CD4-positive, alpha-beta T cell (primary cell): ENCODE measurements at regions not wholly inside any gene's neighbourhood (a gene's known extent, or its start where the extent isn't known, plus 50 kb on each side); places are given as distances from the start of the nearest gene placed in this dataset.

ENCODE experiments used
- ATAC-seq: fragments of 200-7000 bp; cut with Tn5 transposase; one replicate; pipeline ENCODE4 v1.10.0; 2022; ENCODE audit warnings: mild to moderate bottlenecking; ENCODE audit not compliant: poor library complexity
- CTCF ChIA-PET: fragments of 350-600 bp; sonication (Branson Sonifier 250); formaldehyde crosslinking; loops from one replicate; lab custom pipeline; 2021; ENCODE audit warnings: antibody characterized with exemption, inconsistent platforms; lab: Charles Lee
- POLR2A ChIA-PET: fragments of 350-600 bp; sonication (Branson Sonifier 250); formaldehyde crosslinking; loops from one replicate; lab custom pipeline; 2021; ENCODE audit warnings: antibody characterized with exemption, inconsistent platforms; lab: Charles Lee
- DNase-seq, 14 experiments: peaks; one replicate each; pipeline ENCODE4 v3.0.0-alpha.2; 2013 to 2020; ENCODE audit warnings: mixed read lengths in 2 of 14
- H3K27ac ChIP-seq, 2 donors: one replicate each; pipeline versions ENCODE4 v1.5.1 to v1.7.0; 2013; ENCODE audit warnings: low read length in 2 of 2, low read depth in 1 of 2, mild to moderate bottlenecking in 1 of 2
- H3K27me3 ChIP-seq, 2 experiments: 1 replicate in 1 of 2; 2 replicates in 1 of 2; pipeline versions ENCODE4 v1.6.1 to v1.7.0; 2013; ENCODE audit warnings: low read length in 2 of 2, control low read depth in 1 of 2, mild to moderate bottlenecking in 1 of 2, moderate library complexity in 1 of 2; ENCODE audit not compliant: insufficient read depth in 2 of 2, control insufficient read depth in 1 of 2
- H3K36me3 ChIP-seq: one replicate; pipeline ENCODE4 v1.6.1; 2013; ENCODE audit warnings: low read length, control low read depth; ENCODE audit not compliant: insufficient read depth
- H3K4me1 ChIP-seq: one replicate; pipeline ENCODE4 v1.6.1; 2013; ENCODE audit warnings: low read length, control low read depth; ENCODE audit not compliant: insufficient read depth
- H3K4me3 ChIP-seq: one replicate; pipeline ENCODE4 v1.5.1; 2013; ENCODE audit warnings: mild to moderate bottlenecking, low read length, moderate library complexity
- H3K9me3 ChIP-seq, 2 experiments: 1 replicate in 1 of 2; 2 replicates in 1 of 2; pipeline versions ENCODE4 v1.6.1 to v1.7.0; 2013; ENCODE audit warnings: low read length in 2 of 2, mild to moderate bottlenecking in 2 of 2, control low read depth in 1 of 2, moderate library complexity in 1 of 2; ENCODE audit not compliant: control insufficient read depth in 1 of 2, insufficient read depth in 1 of 2
- H3K27ac Mint-ChIP-seq: one replicate; pipeline ENCODE4 v1.8.0; 2020; ENCODE audit warnings: mixed read lengths
- H3K27me3 Mint-ChIP-seq: one replicate; pipeline ENCODE4 v1.8.0; 2021; ENCODE audit warnings: mixed read lengths
- H3K36me3 Mint-ChIP-seq: one replicate; pipeline ENCODE4 v1.8.0; 2021; ENCODE audit warnings: low read depth, mixed read lengths
- H3K4me1 Mint-ChIP-seq: one replicate; pipeline ENCODE4 v1.8.0; 2021; ENCODE audit warnings: low read depth, mixed read lengths
- H3K4me3 Mint-ChIP-seq: one replicate; pipeline ENCODE4 v1.8.0; 2020; ENCODE audit warnings: mild to moderate bottlenecking, mixed read lengths
- H3K9me3 Mint-ChIP-seq: one replicate; pipeline ENCODE4 v1.8.0; 2020; ENCODE audit warnings: mixed read lengths
- CTCF ChIP-seq: fragments of 200-600 bp; IDR thresholded peaks from one replicate; pipeline ENCODE4 v1.8.0; 2022; ENCODE audit warnings: antibody characterized with exemption, mild to moderate bottlenecking
- intact Hi-C, 2 experiments: fragments of 100-400 bp; cut with DNase I in 1 of 2; cut with micrococcal nuclease in 1 of 2; formaldehyde crosslinking; loops; one replicate each; pipeline versions ENCODE4 v1.15.1 to v1.9.0; 2023 to 2025; cut with DNase I, micrococcal nuclease

GRCh38 chr4:13704761-13705160 is 77.2 kb upstream of the BOD1L1 start:
- ATAC-seq (no peak), DNase-seq (no peak)
- Histone ChIP-seq H3K4me3 (no peak overlapping the region), H3K9me3 (no peaks in the 10 kb centered on the region), H3K27ac (no peak overlapping the region), H3K36me3 (no peaks in the 10 kb centered on the region), H3K4me1 (no peaks in the 10 kb centered on the region), H3K27me3 (no peaks in the 10 kb centered on the region)
- Mint-ChIP-seq H3K27me3 (peaks cover 28% of the 10 kb centered on the region), H3K36me3 (no peaks in the 10 kb centered on the region), H3K4me3 (no peak overlapping the region), H3K27ac (no peak overlapping the region), H3K4me1 (no peaks in the 10 kb centered on the region), H3K9me3 (no peaks in the 10 kb centered on the region)
- POLR2A ChIA-PET, result no interaction called here
- TF ChIP-seq CTCF, result no peak
- CTCF ChIA-PET, result no interaction called here
- intact Hi-C loops, result no loop called here

- no peak overlapping the region for H3K27ac Mint-ChIP-seq
- H3K27me3 Mint-ChIP-seq, result peaks cover 29% of the 10 kb centered on the region
- no peaks in the 10 kb centered on the region for H3K4me1 Mint-ChIP-seq
- POLR2A ChIA-PET, result no interaction called here
- TF ChIP-seq CTCF, result no peak
- H3K4me3 Mint-ChIP-seq, result no peak overlapping the region
- H3K9me3 ChIP-seq, result peaks cover 0 to 1% of the 10 kb centered on the region in 2 experiments
- intact Hi-C loops, result no loop called here
- CTCF ChIA-PET, result no interaction called here
- no peak overlapping the region for H3K4me3 ChIP-seq
- no peaks in the 10 kb centered on the region for H3K9me3 Mint-ChIP-seq
- DNase-seq, result no peak
- H3K4me1 ChIP-seq, result no peaks in the 10 kb centered on the region
- ATAC-seq, result no peak
- H3K27me3 ChIP-seq, result no peaks in the 10 kb centered on the region
- H3K36me3 Mint-ChIP-seq, result no peaks in the 10 kb centered on the region
- H3K36me3 ChIP-seq, result no peaks in the 10 kb centered on the region
- no peak overlapping the region for H3K27ac ChIP-seq
These were observed 78.1 kb upstream of the BOD1L1 start for GRCh38 chr4:13705521-13706041.

- POLR2A ChIA-PET, result no interaction called here
- CTCF ChIA-PET, result no interaction called here
- intact Hi-C loops, result no loop called here
These were observed 78.6 kb upstream of the BOD1L1 start for GRCh38 chr4:13706120-13706519.

More at GRCh38 chr4:13706120-13706519, 78.6 kb upstream of the BOD1L1 start:
- Mint-ChIP-seq H3K9me3 (no peaks in the 10 kb centered on the region), H3K4me1 (no peaks in the 10 kb centered on the region), H3K4me3 (no peak overlapping the region), H3K36me3 (no peaks in the 10 kb centered on the region), H3K27me3 (peaks cover 26% of the 10 kb centered on the region), H3K27ac (no peak overlapping the region)
- H3K27ac ChIP-seq, result no peak overlapping the region
- H3K36me3 ChIP-seq, result no peaks in the 10 kb centered on the region
- no peaks in the 10 kb centered on the region for H3K27me3 ChIP-seq
- H3K4me3 ChIP-seq, result no peak overlapping the region
- DNase-seq (no peak), ATAC-seq (no peak)
- H3K4me1 ChIP-seq, result no peaks in the 10 kb centered on the region
- peaks cover 0 to 5% of the 10 kb centered on the region in 2 experiments for H3K9me3 ChIP-seq
- no peak for TF ChIP-seq CTCF
